Neutrophil (primary cell): ENCODE measurements at regions not wholly inside any gene's neighbourhood (a gene's known extent, or its start where the extent isn't known, plus 50 kb on each side); places are given as distances from the start of the nearest gene placed in this dataset.

Source experiments
- H3K27ac ChIP-seq: fragments of 200-600 bp; sonication (generic); 2 replicates; pipeline ENCODE4 v1.5.1; 2016; ENCODE audit warnings: mild to moderate bottlenecking, moderate library complexity
- H3K27me3 ChIP-seq: fragments of 200-600 bp; sonication (generic); 2 replicates; pipeline ENCODE4 v1.6.0; 2016; ENCODE audit warnings: mild to moderate bottlenecking
- H3K36me3 ChIP-seq: fragments of 200-600 bp; sonication (generic); 2 replicates; pipeline ENCODE4 v1.5.1; 2017
- H3K4me1 ChIP-seq, 2 experiments: fragments of 200-600 bp in 1 of 2; sonication (generic) in 1 of 2; 1 replicate in 1 of 2; 2 replicates in 1 of 2; pipeline versions ENCODE4 v1.5.1 to v1.6.1; 2013 to 2016; ENCODE audit warnings: low read depth in 1 of 2, low read length in 1 of 2, mild to moderate bottlenecking in 1 of 2, moderate library complexity in 1 of 2; ENCODE audit not compliant: control insufficient read depth in 1 of 2, insufficient read depth in 1 of 2
- H3K4me3 ChIP-seq, 2 experiments: fragments of 200-600 bp in 1 of 2; sonication (generic) in 1 of 2; 1 replicate in 1 of 2; 2 replicates in 1 of 2; pipeline ENCODE4 v1.5.1; 2013 to 2016; ENCODE audit warnings: low read depth in 1 of 2, low read length in 1 of 2, mild to moderate bottlenecking in 1 of 2, moderate library complexity in 1 of 2
- H3K9me3 ChIP-seq: fragments of 200-600 bp; sonication (generic); 2 replicates; pipeline ENCODE4 v1.5.1; 2016
- TF ChIP-seq, protein P1 (sequence below): fragments of 200-600 bp; sonication (generic); IDR thresholded peaks from 2 replicates; pipeline ENCODE4 v1.5.1; 2016; ENCODE audit warnings: antibody characterized with exemption

DNA sequence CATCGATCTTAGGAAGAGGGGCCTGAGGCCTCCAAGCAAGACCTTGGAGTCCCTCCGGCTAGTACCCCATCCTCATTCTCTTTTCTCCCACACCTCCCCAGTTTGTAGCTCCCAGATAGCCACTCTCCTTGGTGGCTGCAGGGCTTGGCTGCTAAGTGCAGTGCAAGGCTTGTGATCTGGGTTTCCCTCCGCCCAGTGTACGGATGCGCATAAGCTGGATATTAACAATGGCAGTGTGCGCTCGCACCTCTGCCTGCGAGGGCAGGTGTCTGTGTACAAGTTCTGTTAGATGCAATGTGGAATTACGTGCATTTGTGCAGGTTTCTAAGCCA is 71.0 kb upstream of the TBCA start:
- no peaks in the 10 kb centered on the region for H3K9me3 ChIP-seq
- H3K4me1 ChIP-seq, result peaks cover 25 to 28% of the 10 kb centered on the region in 2 experiments
- peaks cover 99% of the 10 kb centered on the region for H3K27me3 ChIP-seq
- TF ChIP-seq, protein P1, sequence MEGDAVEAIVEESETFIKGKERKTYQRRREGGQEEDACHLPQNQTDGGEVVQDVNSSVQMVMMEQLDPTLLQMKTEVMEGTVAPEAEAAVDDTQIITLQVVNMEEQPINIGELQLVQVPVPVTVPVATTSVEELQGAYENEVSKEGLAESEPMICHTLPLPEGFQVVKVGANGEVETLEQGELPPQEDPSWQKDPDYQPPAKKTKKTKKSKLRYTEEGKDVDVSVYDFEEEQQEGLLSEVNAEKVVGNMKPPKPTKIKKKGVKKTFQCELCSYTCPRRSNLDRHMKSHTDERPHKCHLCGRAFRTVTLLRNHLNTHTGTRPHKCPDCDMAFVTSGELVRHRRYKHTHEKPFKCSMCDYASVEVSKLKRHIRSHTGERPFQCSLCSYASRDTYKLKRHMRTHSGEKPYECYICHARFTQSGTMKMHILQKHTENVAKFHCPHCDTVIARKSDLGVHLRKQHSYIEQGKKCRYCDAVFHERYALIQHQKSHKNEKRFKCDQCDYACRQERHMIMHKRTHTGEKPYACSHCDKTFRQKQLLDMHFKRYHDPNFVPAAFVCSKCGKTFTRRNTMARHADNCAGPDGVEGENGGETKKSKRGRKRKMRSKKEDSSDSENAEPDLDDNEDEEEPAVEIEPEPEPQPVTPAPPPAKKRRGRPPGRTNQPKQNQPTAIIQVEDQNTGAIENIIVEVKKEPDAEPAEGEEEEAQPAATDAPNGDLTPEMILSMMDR, result no peak
- H3K36me3 ChIP-seq, result no peaks in the 10 kb centered on the region
- no peak overlapping the region for H3K27ac ChIP-seq
- H3K4me3 ChIP-seq, result no peak overlapping the region

DNA sequence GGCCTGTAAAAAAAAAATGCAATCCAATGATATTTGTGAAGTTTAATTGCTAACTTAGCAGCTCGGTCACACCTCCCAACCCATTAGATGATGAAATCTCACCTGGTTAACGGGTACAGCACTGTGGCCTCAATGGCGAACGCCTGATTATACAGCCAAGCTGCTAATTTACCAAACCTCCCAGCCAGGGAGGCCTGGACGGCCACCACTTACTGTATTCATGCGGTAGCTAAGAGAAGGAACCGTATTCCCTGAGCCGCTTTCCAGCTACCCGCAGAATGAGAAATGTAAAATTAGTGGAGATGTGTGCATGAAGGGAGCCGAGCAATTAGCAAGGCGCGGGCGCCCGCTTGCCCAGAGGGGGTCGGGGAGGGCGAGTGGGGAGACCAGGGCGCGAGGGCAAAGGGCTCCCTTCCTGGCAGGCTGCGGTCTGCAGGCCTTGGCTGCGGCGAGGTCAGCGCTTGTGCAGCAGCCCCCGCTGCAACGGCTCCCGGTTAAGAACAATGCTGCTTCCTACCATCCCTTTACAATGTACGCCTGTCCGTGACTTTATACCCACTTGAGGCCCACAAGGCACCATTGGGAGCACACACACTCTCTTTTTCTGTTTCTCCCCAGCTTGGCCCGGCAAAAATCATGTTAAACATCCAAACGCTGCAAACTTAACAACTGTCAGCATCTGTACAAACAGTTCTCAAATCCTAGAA is 70.4 kb upstream of the TBCA start:
- Histone ChIP-seq H3K4me1 (peaks cover 20 to 24% of the 10 kb centered on the region in 2 experiments), H3K36me3 (no peaks in the 10 kb centered on the region), H3K27ac (no peak overlapping the region), H3K27me3 (peaks cover 99% of the 10 kb centered on the region), H3K4me3 (no peak overlapping the region), H3K9me3 (no peaks in the 10 kb centered on the region)
- TF ChIP-seq, protein P1, result no peak

DNA sequence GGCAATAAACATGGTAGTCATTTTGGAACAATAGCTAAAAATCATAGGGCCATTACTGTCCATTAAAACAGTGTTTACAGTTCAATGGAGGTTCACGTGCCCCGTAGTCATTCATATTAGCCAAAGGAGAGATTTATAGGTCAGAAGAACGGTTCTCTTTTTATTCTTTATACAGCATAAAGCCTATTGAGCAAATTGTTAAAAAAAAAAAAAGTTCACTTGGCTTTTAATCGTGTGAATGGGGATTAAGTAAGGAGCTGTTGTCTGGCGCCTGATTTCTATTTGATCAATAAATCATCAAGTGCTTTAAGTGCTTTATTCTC is 69.1 kb upstream of the TBCA start:
- Histone ChIP-seq H3K9me3 (no peaks in the 10 kb centered on the region), H3K4me3 (no peak overlapping the region), H3K27ac (no peak overlapping the region), H3K36me3 (no peaks in the 10 kb centered on the region), H3K4me1 (peaks cover 14 to 17% of the 10 kb centered on the region in 2 experiments), H3K27me3 (peaks cover 96% of the 10 kb centered on the region)
- TF ChIP-seq, protein P1, result no peak

- TF ChIP-seq, protein P1, result no peak
- no peak overlapping the region for H3K27ac ChIP-seq
- H3K4me1 ChIP-seq, result peaks cover 14 to 17% of the 10 kb centered on the region in 2 experiments
- peaks cover 92% of the 10 kb centered on the region for H3K27me3 ChIP-seq
- no peaks in the 10 kb centered on the region for H3K36me3 ChIP-seq
- no peaks in the 10 kb centered on the region for H3K9me3 ChIP-seq
- H3K4me3 ChIP-seq, result peak overlapping the region; percentile 54 to 65
Measured at GRCh38 chr5:77844623-77845323, 68.6 kb upstream of the TBCA start.

DNA sequence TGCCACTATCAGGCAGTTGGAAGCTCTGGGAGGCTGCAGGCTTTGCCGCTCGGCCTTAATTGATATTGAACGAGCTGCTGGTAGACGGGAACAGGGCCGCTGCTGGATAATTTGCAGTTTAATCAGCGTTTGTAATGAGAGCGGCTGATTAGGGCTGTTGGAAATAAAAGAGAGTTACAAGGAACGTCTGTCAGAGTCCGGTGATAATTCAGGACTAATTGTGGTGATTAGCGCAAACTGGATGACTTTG is 68.2 kb upstream of the TBCA start:
- Histone ChIP-seq H3K27ac (no peak overlapping the region), H3K4me3 (peak overlapping the region; percentile 54 to 65), H3K27me3 (peaks cover 87% of the 10 kb centered on the region)

More for the DNA sequence above, 68.2 kb upstream of the TBCA start:
- Histone ChIP-seq H3K9me3 (no peaks in the 10 kb centered on the region), H3K36me3 (no peaks in the 10 kb centered on the region), H3K4me1 (peaks cover 14 to 17% of the 10 kb centered on the region in 2 experiments)
- TF ChIP-seq, protein P1, result no peak
